ENCODE measurements at regions not wholly inside any gene's neighbourhood (a gene's known extent, or its start where the extent isn't known, plus 50 kb on each side); places are given as distances from the start of the nearest gene placed in this dataset.

GRCh38 chr5:17799521-17799920 lies 165.3 kb downstream of the TAF11L14 start:
- intact Hi-C loops (cut with DNase I; ENCODE audit: low total_unique reads) (no loop called here), in situ Hi-C loops (cut with MboI; ENCODE audit: low sequenced_read_pairs in 4 of 4) (no loop called here)
- H3K4me3 ChIP-seq = no peak overlapping the region
- H3K27me3 ChIP-seq = no peaks in the 10 kb centered on the region
- no peaks in the 10 kb centered on the region for H3K9me3 ChIP-seq
- no peaks in the 10 kb centered on the region for H3K4me1 ChIP-seq
- TF ChIP-seq POLR2A (IDR thresholded peaks at IDR 0.05) = no peak
- no peak for TF ChIP-seq CTCF (IDR thresholded peaks at IDR 0.05 in 4 of 5, conservative IDR thresholded peaks at IDR 0.05 in 1 of 5)
- ATAC-seq = no peak
- no peak for DNase-seq
- H3K36me3 ChIP-seq = no peaks in the 10 kb centered on the region
- H3K27ac ChIP-seq = no peak overlapping the region

- Histone ChIP-seq H3K36me3 (no peaks in the 10 kb centered on the region), H3K27me3 (no peaks in the 10 kb centered on the region), H3K9me3 (no peaks in the 10 kb centered on the region), H3K4me3 (no peak overlapping the region), H3K4me1 (no peaks in the 10 kb centered on the region), H3K27ac (no peak overlapping the region)
- DNase-seq = no peak
- intact Hi-C loops (cut with DNase I; ENCODE audit: low total_unique reads) = no loop called here
- in situ Hi-C loops (cut with MboI; ENCODE audit: low sequenced_read_pairs in 4 of 4) = no loop called here
- TF ChIP-seq CTCF (IDR thresholded peaks at IDR 0.05 in 4 of 5, conservative IDR thresholded peaks at IDR 0.05 in 1 of 5) (no peak), POLR2A (IDR thresholded peaks at IDR 0.05) (no peak)
- ATAC-seq = no peak
Measured at GRCh38 chr5:17801595-17801994, 167.3 kb downstream of the TAF11L14 start.

GRCh38 chr5:17802256-17802655 lies 168.0 kb downstream of the TAF11L14 start:
- in situ Hi-C loops (cut with MboI; ENCODE audit: low sequenced_read_pairs in 4 of 4) = no loop called here
- Histone ChIP-seq H3K9me3 (no peaks in the 10 kb centered on the region), H3K4me3 (no peak overlapping the region), H3K4me1 (no peaks in the 10 kb centered on the region), H3K27ac (no peak overlapping the region), H3K27me3 (no peaks in the 10 kb centered on the region), H3K36me3 (no peaks in the 10 kb centered on the region)
- intact Hi-C loops (cut with DNase I; ENCODE audit: low total_unique reads) = no loop called here
- ATAC-seq = no peak
- TF ChIP-seq CTCF (IDR thresholded peaks at IDR 0.05 in 4 of 5, conservative IDR thresholded peaks at IDR 0.05 in 1 of 5) (no peak), POLR2A (IDR thresholded peaks at IDR 0.05) (no peak)
- no peak for DNase-seq

- H3K27ac ChIP-seq = no peak overlapping the region
- no peaks in the 10 kb centered on the region for H3K36me3 ChIP-seq
- H3K9me3 ChIP-seq = no peaks in the 10 kb centered on the region
- in situ Hi-C loops (cut with MboI; ENCODE audit: low sequenced_read_pairs in 4 of 4) (no loop called here), intact Hi-C loops (cut with DNase I; ENCODE audit: low total_unique reads) (no loop called here)
- no peaks in the 10 kb centered on the region for H3K27me3 ChIP-seq
- no peak for DNase-seq
- TF ChIP-seq POLR2A (IDR thresholded peaks at IDR 0.05) (no peak), CTCF (IDR thresholded peaks at IDR 0.05 in 4 of 5, conservative IDR thresholded peaks at IDR 0.05 in 1 of 5) (no peak)
- H3K4me1 ChIP-seq = no peaks in the 10 kb centered on the region
- H3K4me3 ChIP-seq = no peak overlapping the region
- ATAC-seq = no peak
Measured at GRCh38 chr5:17803971-17804370, 169.7 kb downstream of the TAF11L14 start.

- no peaks in the 10 kb centered on the region for H3K27me3 ChIP-seq
- H3K9me3 ChIP-seq = no peaks in the 10 kb centered on the region
- DNase-seq (no peak), ATAC-seq (no peak)
- H3K4me1 ChIP-seq = no peaks in the 10 kb centered on the region
- in situ Hi-C loops (cut with MboI; ENCODE audit: low sequenced_read_pairs in 4 of 4) = no loop called here
- H3K27ac ChIP-seq = no peak overlapping the region
- no peak overlapping the region for H3K4me3 ChIP-seq
- no peaks in the 10 kb centered on the region for H3K36me3 ChIP-seq
- TF ChIP-seq CTCF (IDR thresholded peaks at IDR 0.05 in 4 of 5, conservative IDR thresholded peaks at IDR 0.05 in 1 of 5) (no peak), POLR2A (IDR thresholded peaks at IDR 0.05) (no peak)
- intact Hi-C loops (cut with DNase I; ENCODE audit: low total_unique reads) = no loop called here
Measured at GRCh38 chr5:17805227-17805825, 171.1 kb downstream of the TAF11L14 start.
